ENCODE measurements at regions not wholly inside any gene's neighbourhood (a gene's known extent, or its start where the extent isn't known, plus 50 kb on each side); places are given as distances from the start of the nearest gene placed in this dataset.

DNA sequence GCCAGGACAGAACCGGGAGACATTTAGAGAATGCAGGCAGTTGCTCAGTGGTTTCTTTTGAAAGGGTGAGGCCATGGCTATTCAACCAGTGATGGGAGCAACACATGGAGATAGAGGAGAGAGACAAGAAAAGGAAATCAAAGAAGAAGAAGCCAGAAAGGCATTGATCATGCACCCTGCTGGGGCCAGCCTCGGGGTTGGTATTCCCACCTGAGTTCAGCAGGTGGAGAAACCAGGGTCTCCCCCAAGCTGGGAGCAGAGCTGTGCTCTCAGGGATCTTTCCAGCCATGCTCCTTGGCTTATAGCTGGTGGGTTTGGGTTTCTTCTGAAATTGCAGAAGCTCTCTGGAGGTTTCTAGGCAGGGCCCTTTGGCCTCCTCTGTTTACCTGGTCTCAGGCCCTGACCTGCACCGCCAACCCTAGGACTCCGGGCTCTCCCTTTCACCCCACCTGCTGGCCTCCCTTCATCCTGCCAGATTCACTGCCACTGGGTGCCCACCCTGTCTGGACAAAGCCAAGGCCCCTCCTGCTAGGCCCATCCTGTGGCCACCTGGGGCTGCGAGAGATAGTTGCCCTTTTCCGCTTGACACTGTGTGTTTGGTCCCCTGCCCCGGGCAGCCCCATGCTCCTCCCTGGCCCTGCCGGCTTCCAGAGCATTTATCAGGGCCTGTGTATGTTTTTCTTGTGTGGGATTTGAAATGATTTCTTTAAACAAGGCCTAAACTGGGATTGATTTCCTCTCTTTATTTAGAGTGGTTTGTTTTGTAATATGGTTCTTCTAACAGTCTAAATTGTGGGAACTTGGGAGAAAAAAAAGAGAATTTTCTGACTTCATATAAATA lies 126.7 kb downstream of the DDX1 start:
- no peak overlapping the region for H4K91ac ChIP-seq (ENCODE audit: low read depth, low read length)
- no peaks in the 10 kb centered on the region for H3K9me3 ChIP-seq (ENCODE audit: insufficient read depth, low read depth, low read length)
- H3K79me1 ChIP-seq (ENCODE audit: low read length): no peaks in the 10 kb centered on the region
- no peak overlapping the region for H3K27ac ChIP-seq (ENCODE audit: low read depth, low read length)
- no peak overlapping the region for H4K8ac ChIP-seq (ENCODE audit: low read depth, low read length)
- no peak overlapping the region for H3K4me2 ChIP-seq (ENCODE audit: low read length)
- peaks cover 2% of the 10 kb centered on the region for H3K79me2 ChIP-seq (ENCODE audit: control insufficient read depth, insufficient read depth, low read length, poor library complexity)
- H3K4me3 ChIP-seq (ENCODE audit: low read depth, low read length): no peak overlapping the region
- H2AFZ ChIP-seq (ENCODE audit: insufficient read depth, low read length, poor library complexity): no peak overlapping the region
- no peak overlapping the region for H2AK5ac ChIP-seq (ENCODE audit: low read length)
- no peak overlapping the region for H2BK120ac ChIP-seq (ENCODE audit: insufficient read depth, low read length, poor library complexity)
- WGBS (ENCODE audit: extremely low coverage, insufficient coverage, insufficient read length): no CpG with 5 or more reads among the region's 8 CpGs
- H4K12ac ChIP-seq (ENCODE audit: low read depth, low read length): no peak overlapping the region
- H3K27me3 ChIP-seq (ENCODE audit: insufficient read depth, low read length): no peaks in the 10 kb centered on the region
- no peak overlapping the region for H3K14ac ChIP-seq (ENCODE audit: low read length)
- H3K23ac ChIP-seq (ENCODE audit: low read length): no peak overlapping the region
- no peak overlapping the region for H3K18ac ChIP-seq (ENCODE audit: low read length)
- H3K4ac ChIP-seq (ENCODE audit: low read depth, low read length): no peak overlapping the region
- H3K4me1 ChIP-seq (ENCODE audit: control insufficient read depth in 1 of 2, insufficient read depth in 2 of 2, low read length in 2 of 2): no peaks in the 10 kb centered on the region
- H2BK12ac ChIP-seq (ENCODE audit: low read length): no peak overlapping the region
- no peak for DNase-seq
- H3K9ac ChIP-seq (ENCODE audit: low read length): no peak overlapping the region
- H2BK5ac ChIP-seq (ENCODE audit: low read depth, low read length, poor library complexity): no peak overlapping the region
- no peaks in the 10 kb centered on the region for H3K36me3 ChIP-seq (ENCODE audit: control insufficient read depth in 1 of 2, insufficient read depth in 2 of 2, low read length in 2 of 2)

GRCh38 chr2:15718944-15719323 lies 127.3 kb downstream of the DDX1 start:
- no peak overlapping the region for H2BK5ac ChIP-seq (ENCODE audit: low read depth, low read length, poor library complexity)
- DNase-seq: no peak
- peaks cover 2% of the 10 kb centered on the region for H3K79me2 ChIP-seq (ENCODE audit: control insufficient read depth, insufficient read depth, low read length, poor library complexity)
- no peak overlapping the region for H4K91ac ChIP-seq (ENCODE audit: low read depth, low read length)
- no peak overlapping the region for H3K9ac ChIP-seq (ENCODE audit: low read length)
- H3K36me3 ChIP-seq (ENCODE audit: control insufficient read depth in 1 of 2, insufficient read depth in 2 of 2, low read length in 2 of 2): no peaks in the 10 kb centered on the region
- no peak overlapping the region for H3K18ac ChIP-seq (ENCODE audit: low read length)
- no peak overlapping the region for H3K4me3 ChIP-seq (ENCODE audit: low read depth, low read length)
- no peak overlapping the region for H4K8ac ChIP-seq (ENCODE audit: low read depth, low read length)
- H2AFZ ChIP-seq (ENCODE audit: insufficient read depth, low read length, poor library complexity): no peak overlapping the region
- H3K4me1 ChIP-seq (ENCODE audit: control insufficient read depth in 1 of 2, insufficient read depth in 2 of 2, low read length in 2 of 2): no peaks in the 10 kb centered on the region
- H2BK120ac ChIP-seq (ENCODE audit: insufficient read depth, low read length, poor library complexity): no peak overlapping the region
- H3K4ac ChIP-seq (ENCODE audit: low read depth, low read length): no peak overlapping the region
- no peaks in the 10 kb centered on the region for H3K27me3 ChIP-seq (ENCODE audit: insufficient read depth, low read length)
- H3K79me1 ChIP-seq (ENCODE audit: low read length): no peaks in the 10 kb centered on the region
- no peak overlapping the region for H2BK12ac ChIP-seq (ENCODE audit: low read length)
- no peak overlapping the region for H4K12ac ChIP-seq (ENCODE audit: low read depth, low read length)
- WGBS (ENCODE audit: extremely low coverage, insufficient coverage, insufficient read length): no CpG with 5 or more reads among the region's 6 CpGs
- H2AK5ac ChIP-seq (ENCODE audit: low read length): no peak overlapping the region
- H3K4me2 ChIP-seq (ENCODE audit: low read length): no peak overlapping the region
- H3K14ac ChIP-seq (ENCODE audit: low read length): no peak overlapping the region
- H3K23ac ChIP-seq (ENCODE audit: low read length): no peak overlapping the region
- H3K9me3 ChIP-seq (ENCODE audit: insufficient read depth, low read depth, low read length): no peaks in the 10 kb centered on the region
- no peak overlapping the region for H3K27ac ChIP-seq (ENCODE audit: low read depth, low read length)

DNA sequence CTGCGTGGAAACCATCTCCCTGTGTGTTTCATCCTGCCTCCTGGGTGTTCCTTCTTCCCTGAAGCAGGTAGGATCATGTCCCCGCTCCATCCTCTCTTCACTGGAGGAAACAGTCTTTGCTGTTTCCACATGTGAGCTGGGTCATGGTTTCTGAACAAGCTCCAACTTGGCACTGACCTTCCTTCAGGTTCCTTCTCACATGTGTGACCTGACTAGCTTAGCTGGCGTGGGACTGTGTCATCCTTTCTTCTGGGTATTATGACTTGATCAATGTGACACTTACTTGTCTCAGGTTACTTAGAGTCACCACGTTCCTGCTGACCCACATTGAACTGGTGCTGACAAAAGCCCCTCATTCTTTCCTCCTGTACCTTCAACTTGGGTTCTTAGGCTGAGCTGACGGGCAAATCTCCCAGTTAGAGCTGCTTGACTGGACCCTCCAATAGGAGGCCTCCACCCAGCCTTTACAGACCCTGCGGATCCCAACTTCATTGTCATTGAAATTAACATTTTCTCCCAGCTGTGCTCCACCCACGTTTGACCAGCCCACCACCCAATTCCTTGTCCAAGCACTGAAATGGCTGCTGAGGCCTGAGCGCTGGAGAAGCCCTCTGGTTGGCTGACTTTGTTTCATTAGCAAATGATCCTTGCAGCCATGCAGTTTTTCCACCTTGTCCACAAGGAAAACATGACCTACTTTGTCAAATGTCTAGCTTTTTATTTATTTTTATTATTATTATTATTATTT lies 128.1 kb downstream of the DDX1 start:
- H3K27ac ChIP-seq (ENCODE audit: low read depth, low read length): no peak overlapping the region
- H3K23ac ChIP-seq (ENCODE audit: low read length): no peak overlapping the region
- H3K27me3 ChIP-seq (ENCODE audit: insufficient read depth, low read length): no peaks in the 10 kb centered on the region
- no peak overlapping the region for H3K14ac ChIP-seq (ENCODE audit: low read length)
- H2AK5ac ChIP-seq (ENCODE audit: low read length): no peak overlapping the region
- H3K4ac ChIP-seq (ENCODE audit: low read depth, low read length): no peak overlapping the region
- no peaks in the 10 kb centered on the region for H3K9me3 ChIP-seq (ENCODE audit: insufficient read depth, low read depth, low read length)
- H3K4me1 ChIP-seq (ENCODE audit: control insufficient read depth in 1 of 2, insufficient read depth in 2 of 2, low read length in 2 of 2): no peaks in the 10 kb centered on the region
- no peak overlapping the region for H4K91ac ChIP-seq (ENCODE audit: low read depth, low read length)
- H3K9ac ChIP-seq (ENCODE audit: low read length): no peak overlapping the region
- H3K36me3 ChIP-seq (ENCODE audit: control insufficient read depth in 1 of 2, insufficient read depth in 2 of 2, low read length in 2 of 2): no peaks in the 10 kb centered on the region
- no peak overlapping the region for H2AFZ ChIP-seq (ENCODE audit: insufficient read depth, low read length, poor library complexity)
- no CpG with 5 or more reads among the region's 8 CpGs for WGBS (ENCODE audit: extremely low coverage, insufficient coverage, insufficient read length)
- no peak overlapping the region for H3K18ac ChIP-seq (ENCODE audit: low read length)
- H2BK5ac ChIP-seq (ENCODE audit: low read depth, low read length, poor library complexity): no peak overlapping the region
- no peak overlapping the region for H2BK120ac ChIP-seq (ENCODE audit: insufficient read depth, low read length, poor library complexity)
- H2BK12ac ChIP-seq (ENCODE audit: low read length): no peak overlapping the region
- H4K12ac ChIP-seq (ENCODE audit: low read depth, low read length): no peak overlapping the region
- no peak overlapping the region for H4K8ac ChIP-seq (ENCODE audit: low read depth, low read length)
- H3K79me2 ChIP-seq (ENCODE audit: control insufficient read depth, insufficient read depth, low read length, poor library complexity): peaks cover 2% of the 10 kb centered on the region
- H3K4me3 ChIP-seq (ENCODE audit: low read depth, low read length): no peak overlapping the region
- no peak for DNase-seq
- H3K79me1 ChIP-seq (ENCODE audit: low read length): no peaks in the 10 kb centered on the region
- H3K4me2 ChIP-seq (ENCODE audit: low read length): no peak overlapping the region

DNA sequence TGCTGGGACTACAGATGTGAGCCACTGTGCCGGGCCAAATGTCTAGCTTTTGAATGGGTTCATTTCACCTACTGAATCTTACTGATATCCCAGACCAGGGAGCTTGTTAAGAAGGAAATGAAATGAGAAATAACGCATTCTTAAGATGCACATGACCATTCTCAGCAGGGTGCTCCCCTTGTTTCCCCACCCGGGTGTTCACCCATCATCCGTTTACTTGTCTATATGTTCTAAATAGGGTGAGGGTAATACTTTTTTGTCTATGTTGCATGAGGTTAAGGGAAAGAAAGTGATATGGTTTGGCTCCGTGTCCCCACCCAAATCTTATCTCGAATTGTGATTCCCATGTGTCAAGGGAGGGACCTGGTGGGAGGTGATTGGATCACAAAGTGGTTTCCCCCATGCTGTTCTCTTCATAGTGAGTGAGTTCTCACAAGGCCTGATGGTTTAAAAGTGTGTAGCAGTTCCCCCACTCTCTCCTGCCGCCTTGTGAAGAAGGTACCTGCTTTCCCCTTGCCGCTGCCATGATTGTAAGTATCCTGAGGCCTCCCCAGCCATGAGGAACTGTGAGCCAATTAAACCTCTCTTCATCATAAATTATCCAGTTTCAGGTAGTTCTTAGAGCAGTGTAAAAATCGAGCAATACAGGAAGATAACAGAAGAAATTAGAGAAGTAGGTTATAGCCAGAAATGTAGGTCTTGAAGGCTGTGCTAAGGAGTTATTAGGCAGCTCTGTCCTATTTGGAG lies 129.1 kb downstream of the DDX1 start:
- H3K79me2 ChIP-seq (ENCODE audit: control insufficient read depth, insufficient read depth, low read length, poor library complexity): peaks cover 2% of the 10 kb centered on the region
- H3K4ac ChIP-seq (ENCODE audit: low read depth, low read length): no peak overlapping the region
- no peak overlapping the region for H3K18ac ChIP-seq (ENCODE audit: low read length)
- no peaks in the 10 kb centered on the region for H3K36me3 ChIP-seq (ENCODE audit: control insufficient read depth in 1 of 2, insufficient read depth in 2 of 2, low read length in 2 of 2)
- no peak overlapping the region for H2AK5ac ChIP-seq (ENCODE audit: low read length)
- H3K79me1 ChIP-seq (ENCODE audit: low read length): no peaks in the 10 kb centered on the region
- no peak overlapping the region for H2BK12ac ChIP-seq (ENCODE audit: low read length)
- no peak overlapping the region for H2AFZ ChIP-seq (ENCODE audit: insufficient read depth, low read length, poor library complexity)
- no peak overlapping the region for H4K91ac ChIP-seq (ENCODE audit: low read depth, low read length)
- no peak overlapping the region for H3K4me2 ChIP-seq (ENCODE audit: low read length)
- no peak overlapping the region for H3K23ac ChIP-seq (ENCODE audit: low read length)
- no peak overlapping the region for H4K12ac ChIP-seq (ENCODE audit: low read depth, low read length)
- no peak overlapping the region for H4K8ac ChIP-seq (ENCODE audit: low read depth, low read length)
- no peak for DNase-seq
- no peak overlapping the region for H3K27ac ChIP-seq (ENCODE audit: low read depth, low read length)
- no CpG with 5 or more reads among the region's 9 CpGs for WGBS (ENCODE audit: extremely low coverage, insufficient coverage, insufficient read length)
- H3K4me3 ChIP-seq (ENCODE audit: low read depth, low read length): no peak overlapping the region
- H2BK5ac ChIP-seq (ENCODE audit: low read depth, low read length, poor library complexity): no peak overlapping the region
- no peak overlapping the region for H3K9ac ChIP-seq (ENCODE audit: low read length)
- H3K4me1 ChIP-seq (ENCODE audit: control insufficient read depth in 1 of 2, insufficient read depth in 2 of 2, low read length in 2 of 2): no peaks in the 10 kb centered on the region
- no peak overlapping the region for H2BK120ac ChIP-seq (ENCODE audit: insufficient read depth, low read length, poor library complexity)
- no peak overlapping the region for H3K14ac ChIP-seq (ENCODE audit: low read length)
- no peaks in the 10 kb centered on the region for H3K9me3 ChIP-seq (ENCODE audit: insufficient read depth, low read depth, low read length)
- H3K27me3 ChIP-seq (ENCODE audit: insufficient read depth, low read length): no peaks in the 10 kb centered on the region

Data from trophoblast cell (in vitro differentiated cells and primary cell).